ENCODE measurements at regions not wholly inside any gene's neighbourhood (a gene's known extent, or its start where the extent isn't known, plus 50 kb on each side); places are given as distances from the start of the nearest gene placed in this dataset.

DNA sequence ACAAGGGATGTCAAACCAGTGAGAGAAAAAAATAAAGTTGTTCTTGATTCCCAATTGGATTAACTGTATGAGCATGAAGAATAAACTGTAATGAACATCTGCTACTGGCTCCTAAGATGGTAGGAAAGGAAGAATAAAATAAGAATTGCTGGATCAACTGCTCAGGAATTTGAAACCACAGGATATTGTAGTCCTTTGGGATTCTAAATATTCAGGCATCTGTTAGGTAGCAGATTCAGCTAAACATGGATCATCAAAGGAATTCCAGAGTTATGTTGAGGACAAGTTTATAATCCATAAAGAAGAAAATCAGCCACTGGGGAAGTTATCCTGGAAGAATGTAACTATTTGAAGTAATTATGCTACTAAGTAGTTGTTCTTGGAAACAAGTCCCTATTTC lies 65.8 kb downstream of the ISL1 start:
- DNase-seq: no peak

DNA sequence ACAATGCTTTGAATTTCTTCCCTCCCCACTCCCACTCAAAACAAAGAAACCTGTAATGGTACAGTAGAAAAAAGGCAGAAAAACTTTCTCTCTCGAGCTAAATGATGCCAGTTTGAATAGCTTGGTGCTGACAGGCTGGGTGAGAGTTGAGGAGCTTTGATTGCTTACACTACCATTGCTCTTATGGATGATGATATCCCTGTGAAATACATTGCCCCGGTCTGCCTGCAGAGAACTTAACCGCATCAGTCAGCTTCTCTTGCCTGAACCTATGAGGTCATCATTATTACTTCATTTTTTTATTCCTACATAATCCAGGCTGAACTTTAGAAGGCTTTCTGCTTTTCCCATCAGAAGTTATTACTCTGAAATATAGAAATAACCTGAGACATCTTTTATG lies 69.3 kb downstream of the ISL1 start:
- DNase-seq: no peak

DNA sequence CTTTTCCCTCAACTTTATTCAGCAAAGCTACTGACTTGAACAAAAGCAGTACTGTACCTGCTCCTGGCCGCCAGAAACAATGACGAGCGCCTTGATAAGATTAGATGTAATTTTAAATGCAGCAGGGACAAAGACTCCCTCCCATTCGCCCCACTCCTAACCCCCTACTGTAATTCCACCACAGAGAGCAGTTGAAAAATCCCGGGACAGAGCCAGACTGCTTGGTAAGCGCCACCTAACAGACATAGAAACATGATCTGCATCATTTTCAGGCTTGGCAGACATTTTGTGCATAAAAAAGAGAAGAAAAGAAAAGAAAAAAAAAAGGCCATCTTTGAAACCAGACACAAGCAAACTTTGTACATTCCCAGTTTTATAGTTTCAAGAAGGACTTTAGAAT lies 81.9 kb downstream of the ISL1 start:
- DNase-seq: peak; percentile 18

DNA sequence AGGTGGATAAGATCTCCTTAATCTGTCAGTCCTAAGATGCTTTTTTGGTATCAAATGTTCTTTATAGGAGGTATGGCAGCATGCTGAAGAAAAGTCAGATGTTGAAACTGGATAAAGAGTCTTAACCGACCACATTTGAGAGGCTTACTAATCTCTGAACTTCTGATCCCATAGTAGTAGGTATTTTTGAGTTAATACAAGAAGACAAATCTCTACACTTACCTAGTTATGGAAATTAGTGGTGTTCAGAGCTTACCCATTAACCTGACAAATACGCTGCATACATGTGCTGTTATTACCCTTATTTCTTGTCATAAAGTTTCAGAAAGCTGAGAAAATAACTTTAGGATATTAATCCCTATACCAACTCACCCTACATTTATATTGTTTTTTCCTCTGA lies 83.0 kb downstream of the ISL1 start:
- no peak for DNase-seq

DNA sequence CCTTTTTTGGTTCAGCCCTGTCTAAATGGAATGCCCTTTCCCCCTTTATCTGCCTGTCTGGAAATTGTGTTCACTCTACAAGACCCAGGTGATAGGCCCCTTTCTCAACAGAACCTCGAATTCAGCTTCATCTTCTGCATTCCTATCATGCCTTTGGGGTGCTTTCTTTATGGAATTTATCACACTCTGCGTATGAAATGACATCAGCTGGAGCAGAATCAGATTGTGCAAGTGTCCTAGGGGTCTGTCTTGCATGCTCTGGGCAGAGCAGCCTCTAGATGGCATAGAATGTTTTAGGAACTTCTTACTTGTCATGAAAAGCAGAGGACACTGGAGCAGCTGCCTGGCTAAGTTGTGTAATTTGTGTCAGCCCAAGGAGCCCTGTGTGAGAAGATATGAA lies 84.9 kb downstream of the ISL1 start:
- no peak for DNase-seq

DNA sequence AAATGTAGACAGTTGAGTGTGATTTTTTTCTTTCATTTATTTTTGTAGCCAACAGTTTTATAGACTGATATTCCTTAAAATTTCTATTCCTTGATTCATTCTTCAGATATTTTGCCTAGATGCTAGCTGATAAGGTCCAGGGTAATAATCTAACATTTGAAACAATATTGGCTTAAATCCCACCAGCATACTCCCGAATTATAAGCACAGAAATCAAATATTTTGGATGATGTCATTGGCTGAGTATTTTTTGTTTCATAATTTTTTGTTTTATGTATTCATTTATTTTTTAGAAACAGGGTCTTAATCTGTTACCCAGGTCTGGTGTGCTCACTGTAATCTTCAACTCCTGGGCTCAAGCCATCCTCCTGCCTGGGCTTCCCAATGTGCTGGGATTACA lies 88.4 kb downstream of the ISL1 start:
- DNase-seq: no peak

DNA sequence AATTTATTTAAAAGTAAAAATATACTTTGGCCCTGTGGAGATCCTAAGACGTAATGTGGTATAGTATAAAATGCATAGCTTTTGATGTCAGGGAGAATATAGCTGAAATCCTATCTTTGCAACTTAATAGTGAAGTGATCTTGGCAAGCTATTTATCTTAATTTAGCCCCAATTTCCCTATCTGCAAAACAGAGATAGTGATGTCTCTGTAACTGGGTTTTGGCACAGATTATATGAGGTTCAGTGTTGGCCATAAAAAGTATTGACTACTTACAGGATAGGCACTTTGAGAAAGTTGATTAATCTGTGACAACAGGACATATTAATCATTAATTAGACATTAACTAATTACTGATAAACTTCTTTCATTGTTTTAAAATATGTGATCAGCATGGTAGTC lies 89.2 kb downstream of the ISL1 start:
- DNase-seq: no peak

DNA sequence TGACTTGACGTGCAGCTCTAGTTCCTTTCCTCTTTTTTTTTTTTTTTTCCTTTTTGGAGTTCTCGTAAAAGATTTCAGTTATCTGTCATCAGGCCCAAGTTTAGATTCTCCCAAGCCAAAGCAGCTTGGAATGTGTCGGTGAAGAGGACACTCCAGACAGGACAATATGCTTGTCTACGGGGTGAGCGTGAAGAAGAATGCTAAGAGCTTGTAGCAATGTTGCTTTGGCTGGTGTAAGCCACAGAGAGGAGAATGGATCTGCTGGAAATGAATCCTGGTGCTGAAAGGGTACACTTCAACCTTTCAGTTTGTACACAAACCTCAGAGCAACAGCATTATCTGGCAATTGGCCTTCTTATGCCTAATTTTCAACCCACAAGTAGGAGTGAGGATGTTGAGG lies 92.4 kb downstream of the ISL1 start:
- DNase-seq: no peak

DNA sequence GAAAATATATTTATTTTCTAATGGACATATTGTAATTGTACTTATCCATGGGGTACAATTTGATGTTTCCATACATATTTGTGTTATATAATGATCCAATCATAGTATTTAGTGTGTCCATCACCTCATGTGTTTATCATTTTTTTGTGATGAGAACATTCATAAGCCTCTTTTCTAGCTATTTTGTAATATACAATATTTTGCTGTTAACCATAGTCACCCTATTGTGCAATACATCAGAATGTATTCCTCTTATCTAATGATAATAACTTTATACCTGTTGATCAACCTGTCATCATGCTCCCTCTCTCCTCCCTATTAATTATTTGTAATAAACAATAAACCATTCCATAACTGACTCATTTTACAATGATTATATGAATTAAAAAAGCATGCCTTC lies 93.2 kb downstream of the ISL1 start:
- no peak for DNase-seq

DNA sequence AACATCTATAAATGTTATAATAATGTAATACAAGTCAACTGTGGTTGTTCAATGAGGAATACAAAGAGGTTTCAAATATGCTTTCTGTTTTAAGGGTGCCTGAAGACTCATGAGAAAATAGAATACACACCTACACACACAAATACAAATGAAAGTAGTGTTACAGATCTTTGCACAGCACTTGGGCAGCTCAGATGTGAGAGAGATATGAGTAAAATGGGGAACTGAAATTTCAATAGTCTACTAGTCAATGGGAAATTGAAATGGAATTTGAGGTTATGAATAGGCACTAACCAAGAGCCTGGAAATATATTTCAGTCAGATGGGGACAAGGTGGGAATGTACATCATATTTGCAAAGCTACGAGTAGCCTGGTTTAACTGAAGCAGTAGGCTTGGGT lies 96.6 kb downstream of the ISL1 start:
- no peak for DNase-seq

DNA sequence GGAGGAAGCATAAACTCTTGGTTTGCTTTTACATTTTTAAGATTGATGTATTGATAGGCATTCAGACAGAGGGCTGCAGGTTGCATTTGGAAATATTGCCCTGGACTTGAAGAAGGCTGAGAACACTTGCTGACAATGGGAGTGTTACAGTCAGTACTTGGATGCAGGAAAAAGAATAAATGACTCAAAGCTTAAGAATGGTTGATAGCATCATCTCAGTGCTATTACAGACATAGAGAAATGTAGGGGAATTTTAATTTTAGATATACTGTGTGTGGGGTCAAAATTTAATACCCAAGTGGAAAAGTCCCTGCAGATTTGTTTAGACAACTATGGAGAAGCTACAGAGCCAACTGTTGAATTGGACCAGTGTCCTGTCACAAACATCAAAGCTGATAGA lies 101.1 kb downstream of the ISL1 start:
- no peak for DNase-seq

DNA sequence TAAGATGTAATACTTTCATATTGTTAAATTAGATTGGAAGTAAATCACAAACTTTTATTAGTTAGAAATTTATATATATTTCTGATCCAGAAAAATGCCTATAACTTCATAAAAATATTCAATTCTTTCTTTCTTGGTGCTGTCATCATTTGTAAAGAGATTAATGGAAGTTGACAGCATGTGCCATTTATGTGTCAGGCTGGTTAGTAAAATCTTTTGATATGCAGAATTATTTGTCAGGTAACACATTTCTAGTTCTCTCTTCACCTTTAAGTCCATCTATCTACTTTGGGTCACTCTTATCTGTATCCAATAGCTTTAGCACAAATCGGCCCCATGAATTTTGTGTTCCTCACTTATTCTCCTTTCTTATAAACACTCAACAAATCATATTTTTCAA lies 102.9 kb downstream of the ISL1 start:
- DNase-seq: no peak

DNA sequence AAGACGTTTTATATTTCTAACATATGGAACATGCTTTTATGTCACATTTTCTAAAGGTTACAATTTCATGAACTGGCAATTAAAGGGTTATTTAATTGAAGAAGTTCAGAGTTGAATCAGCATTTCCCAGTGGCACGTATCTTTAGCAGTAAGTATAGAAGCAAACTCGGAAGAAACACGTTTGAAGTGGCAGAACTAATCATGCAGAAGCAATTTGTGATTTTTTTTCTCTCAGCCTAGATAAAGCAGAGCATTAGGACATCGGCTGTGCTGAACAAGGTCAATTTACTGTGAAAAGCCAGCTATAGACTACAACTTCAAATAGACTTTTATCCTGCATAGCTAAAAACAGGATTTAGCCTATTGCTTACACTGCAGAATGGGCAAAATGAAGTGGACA lies 104.7 kb downstream of the ISL1 start:
- no peak for DNase-seq

DNA sequence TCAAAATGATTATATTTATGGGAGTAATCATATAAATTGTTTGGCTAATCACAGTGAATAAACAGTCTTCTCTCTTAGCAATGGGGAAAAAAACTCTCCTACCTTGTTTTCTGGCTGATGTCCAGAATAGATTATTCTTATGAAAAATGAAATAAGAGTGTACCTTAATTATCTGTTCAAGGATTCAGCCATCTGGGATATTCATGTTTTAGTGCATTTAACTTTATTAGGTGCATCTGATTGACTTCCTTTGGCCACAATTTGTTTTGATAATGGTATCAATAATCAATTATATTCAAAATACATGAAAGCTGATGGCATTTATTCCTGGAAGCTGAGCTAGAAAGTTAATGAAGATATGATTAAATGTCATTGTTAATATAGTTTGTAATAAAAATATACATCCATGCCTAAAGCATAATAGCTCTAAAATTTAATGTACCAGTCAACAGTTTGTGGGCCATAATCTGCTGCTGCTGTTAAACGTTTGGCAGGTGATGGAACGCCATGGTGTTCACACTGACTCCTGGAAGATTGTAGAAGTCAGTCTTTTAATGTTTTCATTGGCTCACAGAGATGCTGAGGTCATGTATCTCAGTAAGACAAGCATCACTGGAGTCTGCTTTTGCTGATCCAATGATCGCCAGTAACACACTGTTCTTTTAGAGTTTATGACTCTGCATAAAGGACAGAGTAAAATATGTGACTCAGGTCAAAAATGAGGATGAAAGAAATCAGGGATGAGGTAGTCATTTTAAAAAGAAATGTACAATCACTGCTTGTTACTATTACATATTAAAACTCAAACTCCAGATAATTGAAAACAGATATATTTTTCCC lies 105.8 kb downstream of the ISL1 start:
- no peak for DNase-seq

DNA sequence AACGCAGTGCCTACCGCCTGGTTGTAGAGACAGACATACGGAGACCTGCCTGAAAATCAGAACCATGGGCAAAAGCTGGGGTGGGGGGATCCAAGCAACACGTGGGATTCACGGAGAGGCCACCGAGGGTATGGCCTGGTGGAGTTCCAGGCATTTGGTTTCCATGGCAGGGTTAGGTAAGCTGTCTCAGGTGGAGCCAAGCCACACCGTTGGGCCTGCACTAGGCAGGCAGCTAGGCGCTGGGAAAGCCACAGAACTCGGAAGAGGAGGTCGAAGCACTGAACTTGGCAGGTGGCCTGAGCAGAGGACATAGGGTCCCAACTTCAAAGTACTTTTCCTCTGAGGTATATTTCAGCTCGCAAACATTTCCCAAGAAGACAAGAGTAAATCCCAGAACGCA lies 111.6 kb downstream of the ISL1 start:
- no peak for DNase-seq

DNA sequence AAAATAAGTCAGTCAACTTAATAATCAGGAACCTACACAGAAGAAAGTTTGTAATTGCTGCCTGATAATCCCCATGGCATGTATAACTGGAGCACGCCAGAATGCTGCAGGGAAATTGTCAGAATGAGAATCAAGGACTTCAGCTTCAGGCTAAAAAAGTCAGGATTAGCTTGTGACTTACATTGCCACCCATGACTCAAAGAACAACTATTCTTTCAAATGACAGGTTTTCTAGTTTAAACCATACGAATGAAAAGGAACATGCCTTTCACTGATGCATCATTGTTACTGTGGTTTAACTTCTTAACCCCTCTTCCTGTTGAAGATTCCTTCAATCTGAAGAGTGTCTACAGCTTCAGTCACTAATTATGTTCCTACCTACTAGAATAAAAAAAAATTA lies 112.4 kb downstream of the ISL1 start:
- DNase-seq: no peak

DNA sequence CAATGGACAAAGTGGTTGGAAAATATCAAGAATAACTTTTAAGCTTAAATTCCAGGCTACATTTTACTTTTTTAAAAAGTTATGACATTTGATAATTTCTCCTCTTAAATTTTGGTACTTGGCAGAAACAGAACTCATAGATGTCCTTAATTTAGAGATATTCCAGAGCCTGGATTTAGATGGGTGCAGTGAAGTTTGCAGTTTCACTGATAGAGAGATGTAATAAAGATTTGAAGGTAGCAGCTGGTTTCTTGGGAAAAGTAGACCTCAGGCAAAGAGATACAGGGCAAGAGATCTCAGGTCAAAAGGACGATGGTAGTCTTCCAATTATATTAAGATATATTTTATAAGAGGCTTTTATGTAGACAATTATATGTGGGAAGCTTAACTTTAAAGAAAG lies 134.6 kb downstream of the ISL1 start:
- DNase-seq: no peak

DNA sequence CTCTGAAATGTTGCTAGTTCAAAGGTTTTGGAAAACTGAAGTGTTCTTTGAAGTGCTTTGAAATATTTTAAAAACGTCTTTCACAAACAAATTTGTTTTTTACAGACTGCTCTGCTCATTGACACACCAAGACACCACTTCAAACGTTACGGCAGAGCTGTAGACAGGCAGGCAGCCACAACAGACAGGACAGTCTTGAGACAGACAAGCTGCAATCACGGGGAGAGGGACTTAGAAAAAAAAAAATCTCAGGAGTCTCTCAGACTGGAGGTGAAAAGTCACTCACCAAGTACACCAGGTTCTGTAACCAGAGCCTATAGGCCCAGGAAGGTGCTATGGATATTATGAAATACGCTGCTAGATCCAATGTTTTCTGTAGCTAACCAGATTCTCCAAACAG lies 135.4 kb downstream of the ISL1 start:
- no peak for DNase-seq

DNA sequence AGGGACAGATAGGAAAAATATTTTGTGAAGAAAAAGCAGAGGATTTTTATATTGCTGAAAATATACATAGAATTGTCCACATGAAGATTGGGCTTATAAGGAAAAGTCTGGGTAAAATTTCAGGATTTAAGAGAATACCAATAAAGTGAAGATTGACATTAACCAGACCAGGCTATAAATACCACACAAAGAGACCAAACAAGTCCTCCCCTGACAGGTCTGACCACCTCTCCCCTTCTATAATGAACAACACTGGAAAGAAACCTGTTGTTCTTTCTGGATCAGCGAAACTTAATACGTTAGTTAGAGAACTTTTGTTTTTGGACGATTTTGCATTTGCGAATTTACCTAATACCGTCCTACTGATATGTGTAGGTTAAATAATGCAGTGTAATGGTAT lies 138.3 kb downstream of the ISL1 start:
- no peak for DNase-seq

DNA sequence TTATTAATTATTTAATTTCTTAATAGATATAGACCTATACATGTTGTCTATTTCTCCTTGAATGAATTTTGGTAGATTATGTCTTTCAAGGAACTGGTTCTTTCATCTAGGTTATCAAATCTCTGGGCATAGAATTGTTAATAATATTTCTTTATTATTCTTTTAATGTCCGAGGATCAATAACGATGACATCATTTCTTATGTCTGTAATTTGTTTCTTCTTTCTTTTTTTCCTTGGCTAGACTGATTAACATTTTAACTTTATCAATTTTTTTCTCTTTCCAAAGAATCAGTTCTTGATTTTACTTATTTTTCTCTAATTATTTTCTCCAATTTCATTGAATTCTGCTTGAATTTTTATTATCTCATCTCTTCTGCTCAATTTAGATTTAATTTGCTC lies 156.0 kb downstream of the ISL1 start:
- DNase-seq: no peak

DNA sequence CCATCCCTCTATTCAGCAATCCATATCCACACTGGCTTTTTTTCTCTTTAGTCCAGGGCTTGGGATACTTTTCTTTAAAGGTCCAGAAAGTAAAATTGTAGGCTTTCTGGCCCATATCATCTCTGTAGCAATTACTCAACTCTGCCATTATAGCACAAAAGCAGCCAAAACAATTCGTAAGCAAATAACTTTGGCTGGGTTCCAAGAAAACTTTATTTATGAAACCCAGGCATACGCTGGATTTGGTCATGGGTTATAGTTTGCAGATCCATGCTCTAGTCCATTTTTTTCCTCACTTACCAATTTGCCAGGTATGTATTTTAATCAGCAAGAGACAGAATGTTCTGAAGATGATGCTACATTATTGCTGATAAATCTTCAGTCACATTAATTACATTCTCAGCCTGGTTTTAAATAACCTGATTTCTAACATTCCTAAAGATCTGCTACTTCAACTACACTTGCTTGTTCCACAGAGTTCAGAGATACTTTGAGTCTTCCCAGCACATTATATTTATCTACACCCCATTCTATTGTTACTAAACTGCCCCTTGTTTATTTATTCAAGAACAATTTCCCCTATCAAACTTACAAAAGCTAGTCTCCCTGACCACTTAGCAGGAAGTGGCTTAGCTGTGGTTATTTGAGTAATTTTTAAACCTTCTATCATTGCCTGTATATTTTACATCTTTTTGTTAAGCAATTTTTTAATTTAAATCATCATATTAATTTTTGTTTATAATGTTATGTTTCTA lies 161.0 kb downstream of the ISL1 start:
- DNase-seq: no peak

DNA sequence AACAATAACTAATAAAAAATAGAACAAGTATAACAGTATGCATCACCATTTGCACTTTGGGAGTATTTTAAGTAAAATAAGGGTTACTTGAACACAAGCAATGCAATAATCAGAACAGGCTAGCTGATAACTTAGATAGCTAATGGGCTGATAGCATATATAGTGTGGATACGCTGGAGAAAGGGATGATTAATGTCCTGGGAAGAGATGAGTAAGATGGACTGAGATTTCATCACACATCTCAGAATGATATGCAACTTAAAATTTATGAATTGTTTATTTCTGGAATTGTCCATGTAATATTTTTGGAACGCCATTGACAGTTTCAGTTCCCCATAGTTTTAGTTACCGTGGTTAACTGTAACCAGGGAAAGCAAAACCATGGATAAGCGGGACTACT lies 173.6 kb downstream of the ISL1 start:
- DNase-seq: no peak

DNA sequence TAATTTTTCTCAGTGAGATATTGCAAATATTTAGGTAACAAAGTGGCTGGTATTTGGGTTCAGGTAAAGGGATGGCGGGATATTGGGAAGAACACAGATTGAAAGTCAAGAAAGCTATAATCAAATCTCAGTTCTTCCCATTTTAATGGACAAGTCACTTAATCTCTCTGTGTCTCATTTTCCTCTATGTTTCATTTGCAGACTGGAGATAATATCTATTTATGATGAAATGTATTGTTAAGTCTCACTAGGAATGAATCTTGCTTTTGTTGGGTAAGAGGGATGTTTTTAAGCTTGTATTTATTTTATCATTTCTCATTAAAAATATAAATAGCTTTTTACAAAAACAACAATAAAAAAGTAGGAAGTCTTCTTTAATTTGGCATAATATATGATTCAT lies 175.4 kb downstream of the ISL1 start:
- DNase-seq: no peak

DNA sequence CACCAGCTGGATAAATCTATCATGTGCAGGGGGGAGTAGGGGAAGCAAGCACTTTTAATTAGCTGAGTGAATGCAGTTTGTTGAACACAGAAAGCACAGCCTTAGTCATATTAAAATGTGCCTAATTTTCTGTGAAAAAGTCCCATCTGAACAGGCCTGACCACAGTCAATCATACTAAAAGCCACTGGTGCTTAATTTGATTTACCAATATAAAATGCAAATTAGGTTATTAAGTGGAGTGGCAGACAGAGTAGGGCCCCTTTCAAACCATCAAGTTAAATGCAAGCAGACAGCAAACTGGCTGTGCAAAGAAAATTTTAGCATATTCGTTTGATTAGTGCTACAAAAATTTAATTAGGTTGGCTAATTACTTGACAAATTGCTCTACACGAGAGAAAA lies 176.1 kb downstream of the ISL1 start:
- DNase-seq: no peak
